Liver (tissue), 8 donors: ENCODE measurements at regions not wholly inside any gene's neighbourhood (a gene's known extent, or its start where the extent isn't known, plus 50 kb on each side); places are given as distances from the start of the nearest gene placed in this dataset.

ENCODE experiments used
- DNase-seq: peaks from one replicate; pipeline ENCODE4 v3.0.0-alpha.2; 2017; ENCODE audit warnings: low spot score
- H3K27ac ChIP-seq, 2 donors: one replicate each; pipeline ENCODE4 v1.7.0; 2013; ENCODE audit warnings: inconsistent platforms in 2 of 2, low read length in 2 of 2, control low read depth in 1 of 2, low read depth in 1 of 2, mild to moderate bottlenecking in 1 of 2
- H3K27me3 ChIP-seq, 4 donors: one replicate each; pipeline versions ENCODE4 v1.6.1 to v1.7.0; 2013; ENCODE audit warnings: low read length in 3 of 4, inconsistent platforms in 1 of 4, mild to moderate bottlenecking in 1 of 4, moderate library complexity in 1 of 4; ENCODE audit not compliant: control insufficient read depth in 4 of 4, insufficient read depth in 4 of 4
- H3K36me3 ChIP-seq, 4 donors: one replicate each; pipeline versions ENCODE4 v1.6.1 to v1.7.0; 2013; ENCODE audit warnings: low read length in 3 of 4, mild to moderate bottlenecking in 3 of 4, low read depth in 1 of 4, moderate library complexity in 1 of 4; ENCODE audit not compliant: control insufficient read depth in 4 of 4, insufficient read depth in 3 of 4
- H3K4me1 ChIP-seq, 4 donors: one replicate each; pipeline versions ENCODE4 v1.6.1 to v1.7.0; 2013; ENCODE audit warnings: low read length in 3 of 4, mild to moderate bottlenecking in 3 of 4, moderate library complexity in 1 of 4; ENCODE audit not compliant: control insufficient read depth in 4 of 4, insufficient read depth in 4 of 4
- H3K4me3 ChIP-seq, 3 donors: one replicate each; pipeline versions ENCODE4 v1.6.1 to v1.7.0; 2013; ENCODE audit warnings: low read length in 3 of 3, control low read depth in 1 of 3, low read depth in 1 of 3, mild to moderate bottlenecking in 1 of 3
- H3K9ac ChIP-seq, 2 donors: one replicate each; pipeline ENCODE4 v1.7.0; 2013; ENCODE audit warnings: low read length in 2 of 2, mild to moderate bottlenecking in 2 of 2, moderate library complexity in 2 of 2, control low read depth in 1 of 2, low read depth in 1 of 2
- H3K9me3 ChIP-seq, 4 donors: one replicate each; pipeline versions ENCODE4 v1.6.1 to v1.7.0; 2013; ENCODE audit warnings: low read length in 3 of 4; ENCODE audit not compliant: control insufficient read depth in 4 of 4
- ATF3 ChIP-seq: IDR thresholded peaks from 2 replicates; pipeline ENCODE4 v1.6.1; 2016; ENCODE audit warnings: antibody characterized with exemption
- CTCF ChIP-seq: fragments of 150-350 bp; IDR thresholded peaks from 2 replicates; pipeline ENCODE4 v1.5.1; 2017; ENCODE audit warnings: improper control_type of control experiment, low read depth, low read length; ENCODE audit not compliant: missing input control
- EGR1 ChIP-seq, 2 donors: IDR thresholded peaks; 2 replicates each; pipeline ENCODE4 v1.6.1; 2016 to 2018; ENCODE audit warnings: antibody characterized with exemption in 2 of 2, low read depth in 2 of 2
- FOXA1 ChIP-seq: IDR thresholded peaks from 2 replicates; pipeline ENCODE4 v1.6.1; 2016; ENCODE audit warnings: antibody characterized with exemption
- FOXA2 ChIP-seq: IDR thresholded peaks from 2 replicates; pipeline ENCODE4 v1.6.1; 2016; ENCODE audit warnings: antibody characterized with exemption
- GABPA ChIP-seq, 2 donors: IDR thresholded peaks in 1 of 2; conservative IDR thresholded peaks in 1 of 2; 2 replicates each; pipeline ENCODE4 v1.6.1; 2016; ENCODE audit warnings: antibody characterized with exemption in 2 of 2, mild to moderate bottlenecking in 1 of 2, moderate library complexity in 1 of 2
- HNF4A ChIP-seq, 2 donors: conservative IDR thresholded peaks; 2 replicates each; pipeline ENCODE4 v1.6.1; 2016; ENCODE audit warnings: antibody characterized with exemption in 2 of 2, mild to moderate bottlenecking in 2 of 2
- HNF4G ChIP-seq: IDR thresholded peaks from 2 replicates; pipeline ENCODE4 v1.6.1; 2016; ENCODE audit warnings: antibody characterized with exemption
- JUND ChIP-seq, 2 donors: IDR thresholded peaks; 2 replicates each; pipeline ENCODE4 v1.6.1; 2016; ENCODE audit warnings: antibody characterized with exemption in 2 of 2
- MAX ChIP-seq: IDR thresholded peaks from 2 replicates; pipeline ENCODE4 v1.6.1; 2016; ENCODE audit warnings: antibody characterized with exemption
- NR2F2 ChIP-seq: IDR thresholded peaks from 2 replicates; pipeline ENCODE4 v1.6.1; 2016; ENCODE audit warnings: antibody characterized with exemption
- RAD21 ChIP-seq, 2 donors: IDR thresholded peaks; 2 replicates each; pipeline ENCODE4 v1.6.1; 2016; ENCODE audit warnings: antibody characterized with exemption in 2 of 2, mild to moderate bottlenecking in 2 of 2
- REST ChIP-seq: IDR thresholded peaks from 2 replicates; pipeline ENCODE4 v1.6.1; 2016; ENCODE audit warnings: antibody characterized with exemption, mild to moderate bottlenecking
- RXRA ChIP-seq, 2 donors: IDR thresholded peaks; 2 replicates each; pipeline ENCODE4 v1.6.1; 2017 to 2018; ENCODE audit warnings: antibody characterized with exemption in 2 of 2, mild to moderate bottlenecking in 1 of 2
- SP1 ChIP-seq: IDR thresholded peaks from 2 replicates; pipeline ENCODE4 v1.6.1; 2018; ENCODE audit warnings: antibody characterized with exemption, mild to moderate bottlenecking
- TAF1 ChIP-seq: conservative IDR thresholded peaks from 2 replicates; pipeline ENCODE4 v1.6.1; 2016; ENCODE audit warnings: antibody characterized with exemption, mild to moderate bottlenecking
- YY1 ChIP-seq: IDR thresholded peaks from 2 replicates; pipeline ENCODE4 v1.6.1; 2016; ENCODE audit warnings: antibody characterized with exemption, mild to moderate bottlenecking
- ZBTB33 ChIP-seq: IDR thresholded peaks from 2 replicates; pipeline ENCODE4 v1.6.1; 2016; ENCODE audit warnings: antibody characterized with exemption
- WGBS: extraction: QIAGEN DNeasy Blood & Tissue Kit; methylation state at CpG from one replicate; pipeline ENCODE4 v1.1.7; 2013; 5-methylcytosine and 5-hydroxymethylcytosine counted together
- donor health status: healthy.
- donor health status: healthy.
- donor health status: healthy.
- donor health status: healthy.
- donor health status: healthy.

- Histone ChIP-seq H3K36me3 (no peaks in the 10 kb centered on the region), H3K27ac (no peak overlapping the region), H3K4me1 (peaks cover 0 to 5% (median 0%) of the 10 kb centered on the region in 4 donors), H3K27me3 (peaks cover 0 to 17% (median 8%) of the 10 kb centered on the region in 4 donors), H3K9me3 (no peaks in the 10 kb centered on the region), H3K9ac (no peak overlapping the region), H3K4me3 (no peak overlapping the region)
- TF ChIP-seq GABPA (IDR thresholded peaks at IDR 0.05 in 1 of 2, conservative IDR thresholded peaks at IDR 0.05 in 1 of 2) (no peak), JUND (IDR thresholded peaks at IDR 0.05) (no peak), ATF3 (no peak), HNF4A (conservative IDR thresholded peaks at IDR 0.05) (no peak), RXRA (IDR thresholded peaks at IDR 0.05) (no peak), RAD21 (IDR thresholded peaks at IDR 0.05) (no peak), TAF1 (no peak), NR2F2 (no peak), REST (no peak)
- DNase-seq = no peak
- 47% methylated on average over 7 of the region's 7 CpGs for WGBS
These were observed 58.2 kb upstream of the DLX4 start for GRCh38 chr17:49910858-49911204.

- H3K36me3 ChIP-seq = no peaks in the 10 kb centered on the region
- H3K27ac ChIP-seq = no peak overlapping the region
- no peaks in the 10 kb centered on the region for H3K9me3 ChIP-seq
- no peak for TF ChIP-seq JUND (IDR thresholded peaks at IDR 0.05)
- TF ChIP-seq ATF3 = no peak
- no peak for TF ChIP-seq GABPA (IDR thresholded peaks at IDR 0.05 in 1 of 2, conservative IDR thresholded peaks at IDR 0.05 in 1 of 2)
- no peak for TF ChIP-seq FOXA2
- no peak for TF ChIP-seq REST
- TF ChIP-seq CTCF = no peak
- no peak for TF ChIP-seq FOXA1
- no peak for TF ChIP-seq RXRA (IDR thresholded peaks at IDR 0.05)
- no peak for TF ChIP-seq NR2F2
- no peak for TF ChIP-seq EGR1 (IDR thresholded peaks at IDR 0.05; ENCODE audit: low read depth in 2 of 2)
- no peak for TF ChIP-seq HNF4A (conservative IDR thresholded peaks at IDR 0.05)
- TF ChIP-seq MAX = no peak
- TF ChIP-seq SP1 = no peak
- TF ChIP-seq HNF4G = no peak
- TF ChIP-seq TAF1 = no peak
- no peak for TF ChIP-seq YY1
- TF ChIP-seq ZBTB33 = no peak
- peaks cover 0 to 5% (median 0%) of the 10 kb centered on the region in 4 donors for H3K4me1 ChIP-seq
- peaks cover 0 to 13% (median 8%) of the 10 kb centered on the region in 4 donors for H3K27me3 ChIP-seq
- 75% methylated on average over 3 of the region's 3 CpGs for WGBS
- H3K9ac ChIP-seq = no peak overlapping the region
- DNase-seq = no peak
- no peak overlapping the region for H3K4me3 ChIP-seq
These were observed 57.3 kb upstream of the DLX4 start for GRCh38 chr17:49911719-49912118.
